ENCODE measurements at regions not wholly inside any gene's neighbourhood (a gene's known extent, or its start where the extent isn't known, plus 50 kb on each side); places are given as distances from the start of the nearest gene placed in this dataset.
"Not testable (repeated sequence)": the region's sequence is repeated elsewhere in the genome, so short reads cannot be mapped to it uniquely, and the experiment has no call there.

GRCh38 chr6:163747058-163747457 lies 332.5 kb downstream of the QKI start:
- TF ChIP-seq NFE2L2 (IDR thresholded peaks at IDR 0.05; ENCODE audit: low read depth, low read length); POLR2A (IDR thresholded peaks at IDR 0.05; ENCODE audit: low read depth, low read length); CTCF (conservative IDR thresholded peaks at IDR 0.05; ENCODE audit: low read depth, low read length); CEBPB (IDR thresholded peaks at IDR 0.05; ENCODE audit: low read depth, low read length); RAD21 (IDR thresholded peaks at IDR 0.05; ENCODE audit: low read length): not testable (repeated sequence)

Data from IMR-90 (cell line).